Urothelium cell line (cell line): ENCODE measurements at regions not wholly inside any gene's neighbourhood (a gene's known extent, or its start where the extent isn't known, plus 50 kb on each side); places are given as distances from the start of the nearest gene placed in this dataset.

ENCODE experiments used
- DNase-seq: peaks from one replicate; pipeline ENCODE4 v3.0.0; 2011; ENCODE audit warnings: low spot score, mixed read lengths
- FAIRE-seq: peaks from 2 replicates; lab custom pipeline; 2011; peaks lifted over from hg19 to GRCh38; lab: Jason Lieb, UNC

DNA sequence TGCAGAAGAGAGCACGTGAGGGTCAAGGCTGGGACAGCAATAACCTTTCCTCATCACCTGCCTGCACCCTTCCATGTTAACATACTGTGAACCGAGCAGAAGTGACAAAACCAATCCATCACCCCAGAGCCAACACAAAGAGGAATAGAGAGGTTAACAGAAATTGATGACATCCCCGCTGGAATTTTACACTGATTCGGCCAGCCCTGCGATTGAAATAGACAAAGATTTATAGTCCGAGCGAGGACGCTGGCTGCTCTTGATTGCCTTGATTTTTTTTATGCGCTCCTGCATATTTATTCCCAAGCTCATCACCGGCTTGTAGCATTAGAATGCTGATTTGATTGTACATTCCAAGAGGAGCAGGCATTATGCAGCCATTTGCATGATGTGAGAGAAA is 729.7 kb downstream of the BCL11B start:
- DNase-seq = no peak
- no peak for FAIRE-seq

DNA sequence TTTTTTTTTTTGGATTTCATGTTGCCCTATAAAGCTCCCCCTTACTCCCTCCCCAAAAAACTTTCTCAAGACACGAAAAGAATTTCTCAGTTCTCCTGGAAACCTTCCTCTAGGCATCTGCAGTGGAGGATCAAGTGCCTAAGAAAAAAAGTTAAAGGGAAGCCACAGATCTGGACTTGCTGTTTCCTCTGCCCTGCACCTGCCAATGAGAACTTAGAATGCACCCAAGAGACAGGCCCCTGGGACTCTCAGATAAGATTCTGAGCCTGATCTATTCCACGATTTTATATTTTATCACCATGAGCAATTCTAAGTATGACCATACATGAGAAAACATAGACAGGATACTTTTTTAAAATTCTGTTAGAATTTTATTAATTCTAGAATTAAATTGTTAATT is 728.9 kb downstream of the BCL11B start:
- DNase-seq (no peak), FAIRE-seq (no peak)

DNA sequence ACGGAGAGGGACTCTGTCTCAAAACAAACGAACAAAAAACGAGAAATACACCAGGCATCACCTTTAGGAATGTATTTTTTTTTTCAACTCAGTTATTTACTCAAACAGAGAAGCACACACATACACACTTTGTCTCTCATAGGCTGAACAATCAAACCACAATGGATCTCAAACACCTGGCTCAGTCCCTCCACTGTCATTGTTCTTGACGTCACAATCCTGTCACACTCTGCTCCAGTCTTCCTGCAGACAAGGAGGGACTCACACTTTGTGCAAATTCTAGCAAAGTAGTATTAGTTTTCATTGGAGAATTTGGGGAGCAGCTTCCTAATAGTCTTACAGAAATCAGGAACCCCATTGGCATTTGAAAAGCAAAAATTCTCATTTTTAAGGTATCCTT is 727.8 kb downstream of the BCL11B start:
- FAIRE-seq = no peak
- no peak for DNase-seq

DNA sequence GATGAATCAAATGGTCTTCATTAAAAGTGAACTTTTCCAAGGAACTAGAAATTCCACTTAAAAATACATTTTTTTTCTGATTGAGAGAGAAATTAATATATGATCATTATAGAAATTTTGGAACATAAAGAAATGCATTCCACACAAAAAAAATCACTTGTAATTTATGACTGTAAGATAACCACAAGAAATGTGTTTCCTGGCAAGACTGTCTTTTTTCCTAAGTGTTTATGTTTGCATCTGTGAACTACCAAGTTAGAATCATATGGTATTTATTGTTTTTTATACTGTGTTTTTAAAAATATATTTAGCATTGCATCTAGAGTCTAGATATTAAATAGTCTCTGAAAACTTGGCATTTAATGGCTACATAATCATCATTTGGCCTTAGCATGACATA is 726.8 kb downstream of the BCL11B start:
- no peak for FAIRE-seq
- DNase-seq = no peak

DNA sequence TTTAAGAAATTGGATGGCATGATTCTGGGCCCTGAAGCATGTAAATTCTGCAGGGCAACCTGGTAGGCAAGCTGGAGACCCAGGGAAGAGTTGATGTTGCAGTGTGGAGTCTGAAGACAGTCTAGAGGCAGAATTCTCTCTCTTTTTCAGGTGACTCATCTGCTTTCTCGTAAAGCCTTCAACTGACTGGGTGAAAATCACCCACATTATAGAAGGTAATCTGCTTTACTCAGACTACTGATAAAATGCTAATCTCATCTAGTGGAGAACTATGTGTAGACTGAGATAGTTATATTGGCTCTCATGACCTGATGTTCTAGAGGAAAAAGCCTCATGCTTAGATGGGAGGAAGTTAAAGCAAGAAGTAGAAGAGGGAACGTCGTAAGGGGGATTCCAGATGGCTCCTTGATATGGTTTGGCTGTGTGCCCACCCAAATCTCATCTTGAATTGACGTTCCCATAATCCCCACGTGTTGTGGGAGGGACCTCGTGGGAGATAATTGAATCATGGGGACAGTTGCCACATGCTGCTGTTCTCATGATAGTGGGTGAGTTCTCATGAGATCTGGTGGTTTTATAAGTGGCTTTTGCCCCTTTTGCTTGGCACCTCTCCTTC is 723.8 kb downstream of the BCL11B start:
- FAIRE-seq (no peak), DNase-seq (no peak)

DNA sequence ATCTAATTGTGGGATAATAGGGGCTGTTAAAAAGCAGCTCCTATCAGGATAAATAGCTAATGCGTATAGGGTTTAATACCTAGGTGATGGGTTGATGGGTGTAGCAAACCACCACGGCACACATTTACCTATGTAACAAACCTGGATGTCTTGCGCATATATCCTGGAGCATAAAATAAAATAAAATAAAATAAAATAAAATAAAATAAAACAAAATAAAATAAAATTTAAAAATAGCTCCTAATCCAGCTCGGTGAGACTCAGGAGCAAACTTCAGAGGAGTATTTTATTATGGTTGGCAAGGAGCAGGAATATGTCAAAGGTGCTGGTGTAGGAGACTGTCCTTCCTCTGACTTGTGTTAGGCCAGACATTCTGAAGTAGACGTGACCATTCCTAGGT is 721.0 kb downstream of the BCL11B start:
- FAIRE-seq (no peak), DNase-seq (no peak)

DNA sequence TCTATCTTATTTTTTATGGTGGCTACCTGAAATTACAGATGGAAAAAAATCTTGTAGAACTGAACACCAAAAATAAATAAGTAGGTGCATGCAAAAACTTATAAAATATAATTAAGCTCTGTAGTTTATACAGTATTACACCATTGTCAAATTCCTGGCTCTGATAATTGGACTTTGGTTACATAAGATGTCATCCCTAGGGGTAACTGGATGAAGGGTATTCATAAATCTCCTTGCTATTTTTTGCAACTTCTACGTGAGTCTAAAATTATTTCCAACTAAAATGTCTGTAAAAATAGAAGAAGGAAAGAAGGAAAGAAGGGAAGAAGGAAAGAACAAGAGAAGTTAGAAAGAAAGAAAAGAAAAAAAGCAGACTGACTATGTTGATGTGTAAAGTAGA is 716.6 kb downstream of the BCL11B start:
- no peak for FAIRE-seq

DNA sequence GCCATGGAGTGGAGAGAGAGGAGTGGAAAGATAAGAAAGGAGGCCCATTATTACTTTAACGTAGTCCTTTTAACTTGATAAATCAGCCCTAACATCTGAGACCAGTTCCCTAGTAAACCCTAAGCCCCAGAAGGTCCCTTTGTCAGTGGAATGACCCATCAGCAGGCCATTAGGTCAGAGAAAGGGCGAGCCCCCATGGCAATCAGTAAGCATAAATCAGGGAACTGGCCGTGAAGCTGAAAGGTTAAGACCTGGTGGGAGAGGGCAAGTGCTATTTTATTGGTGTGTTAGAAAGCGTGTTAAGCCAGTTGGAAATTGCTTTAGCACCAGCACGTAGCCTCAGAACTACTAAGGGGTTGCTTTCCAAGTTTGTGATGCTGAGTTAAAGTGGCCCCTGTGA is 708.0 kb downstream of the BCL11B start:
- DNase-seq (no peak), FAIRE-seq (no peak)

More for the DNA sequence above, 716.6 kb downstream of the BCL11B start:
- no peak for DNase-seq

DNA sequence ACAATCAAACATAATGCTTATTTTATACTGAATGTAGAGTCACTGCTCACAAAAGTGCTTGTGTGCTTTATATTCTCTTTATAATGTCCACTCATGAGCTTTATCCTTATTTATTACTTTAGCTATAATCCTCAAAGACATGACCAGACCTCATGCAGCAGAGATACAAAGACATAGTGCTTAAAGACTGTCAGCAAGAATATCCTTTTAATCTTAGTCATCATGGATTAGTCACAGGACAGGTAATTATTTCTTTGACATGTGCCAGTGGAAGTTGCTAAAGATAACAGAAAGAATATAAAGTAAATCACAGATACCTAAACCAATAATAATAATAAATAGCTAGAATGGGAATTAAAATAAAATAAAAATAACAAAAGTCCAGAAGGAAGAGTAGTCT is 707.5 kb downstream of the BCL11B start:
- DNase-seq (no peak), FAIRE-seq (no peak)

DNA sequence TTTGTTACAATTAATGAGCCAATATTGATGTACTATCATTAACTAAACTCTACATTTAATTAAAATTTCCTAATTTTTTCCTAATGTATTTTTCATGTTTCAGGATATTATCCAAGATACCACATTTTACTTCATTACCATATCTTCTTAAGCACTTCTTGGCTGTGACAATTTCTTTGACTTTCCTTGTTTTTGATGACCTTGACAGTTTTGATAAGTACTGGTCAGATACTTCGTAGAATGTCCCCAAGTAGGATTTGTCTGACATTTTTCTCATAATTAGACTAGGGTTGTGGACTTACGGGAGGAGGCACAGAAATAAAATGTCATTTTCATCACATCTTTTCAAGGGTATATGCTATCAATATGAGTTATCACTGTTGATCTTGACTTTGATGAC is 700.9 kb downstream of the BCL11B start:
- no peak for FAIRE-seq
- no peak for DNase-seq

DNA sequence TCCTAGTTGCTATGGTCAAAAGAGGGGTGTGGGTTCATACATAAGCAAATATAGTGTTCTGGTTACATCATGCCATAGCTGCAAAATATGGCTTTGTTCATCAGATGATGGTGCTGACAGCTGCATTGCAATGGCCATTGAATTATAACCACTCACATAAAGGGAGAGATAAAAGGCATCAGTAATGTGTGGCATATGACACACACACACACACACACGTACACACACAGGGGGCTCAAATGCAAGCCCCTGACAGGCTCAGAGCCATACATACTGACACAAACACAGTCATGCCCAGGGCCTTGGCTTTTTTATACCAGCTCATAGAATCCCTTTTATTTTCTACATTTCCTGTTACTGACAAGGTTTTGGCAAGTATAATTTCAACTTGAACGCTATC is 698.9 kb downstream of the BCL11B start:
- DNase-seq (no peak), FAIRE-seq (no peak)

DNA sequence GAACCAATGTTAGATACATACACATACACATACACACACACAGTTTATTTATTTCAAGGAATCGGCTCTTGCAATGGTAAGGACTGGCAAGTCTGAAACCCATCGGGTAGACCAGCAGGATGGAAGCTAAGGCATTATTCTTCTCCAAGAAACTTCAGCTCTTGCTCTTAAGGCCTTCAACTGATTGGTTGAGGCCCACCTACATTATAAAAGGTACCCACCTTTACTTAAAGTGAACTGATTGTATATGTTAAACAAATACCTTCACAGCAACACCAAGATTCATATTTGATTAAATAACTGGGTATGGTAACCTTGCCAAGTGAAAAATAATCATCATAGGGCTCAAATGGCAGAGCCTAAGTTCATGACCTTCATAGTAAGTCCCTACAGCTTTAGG is 695.5 kb downstream of the BCL11B start:
- DNase-seq = no peak
- FAIRE-seq = no peak

DNA sequence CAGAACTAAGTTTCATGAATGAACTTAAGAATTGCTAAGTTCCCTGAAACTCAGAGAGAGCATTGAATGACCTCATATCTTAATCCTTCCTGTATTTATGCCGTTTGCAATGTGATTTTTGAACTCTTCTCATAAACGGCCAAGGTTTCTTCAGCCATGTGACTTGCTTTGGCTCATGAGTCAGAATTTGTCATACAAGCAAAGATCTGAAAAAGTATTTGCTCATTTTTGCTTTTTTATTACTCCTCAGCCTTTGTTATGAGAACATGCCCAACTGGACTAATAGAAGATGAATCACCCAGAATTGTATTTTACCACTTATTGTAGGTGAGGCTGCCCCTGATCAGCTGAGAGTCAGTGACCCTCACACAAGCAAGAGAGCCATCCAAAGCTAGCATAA is 693.8 kb downstream of the BCL11B start:
- FAIRE-seq (no peak), DNase-seq (peak; percentile 17)

DNA sequence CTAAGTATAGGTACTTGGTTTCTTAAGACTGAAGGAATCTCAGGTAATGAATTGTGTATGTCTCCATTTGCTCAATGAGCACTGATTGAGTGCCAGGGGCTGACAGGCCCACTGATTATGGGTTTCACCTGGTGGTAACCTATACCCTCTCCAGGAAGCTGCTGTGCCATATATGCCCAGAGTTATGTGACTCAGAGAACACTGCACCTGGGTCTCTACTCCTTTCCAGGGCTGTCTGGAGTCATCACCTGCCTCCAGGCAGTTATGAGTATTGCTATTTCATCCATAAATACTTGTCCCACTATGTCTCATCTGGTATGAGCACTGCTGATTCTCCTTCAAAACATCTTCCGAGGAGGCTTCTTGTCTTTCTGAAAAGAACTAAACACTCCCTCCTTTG is 692.9 kb downstream of the BCL11B start:
- FAIRE-seq (no peak), DNase-seq (no peak)

DNA sequence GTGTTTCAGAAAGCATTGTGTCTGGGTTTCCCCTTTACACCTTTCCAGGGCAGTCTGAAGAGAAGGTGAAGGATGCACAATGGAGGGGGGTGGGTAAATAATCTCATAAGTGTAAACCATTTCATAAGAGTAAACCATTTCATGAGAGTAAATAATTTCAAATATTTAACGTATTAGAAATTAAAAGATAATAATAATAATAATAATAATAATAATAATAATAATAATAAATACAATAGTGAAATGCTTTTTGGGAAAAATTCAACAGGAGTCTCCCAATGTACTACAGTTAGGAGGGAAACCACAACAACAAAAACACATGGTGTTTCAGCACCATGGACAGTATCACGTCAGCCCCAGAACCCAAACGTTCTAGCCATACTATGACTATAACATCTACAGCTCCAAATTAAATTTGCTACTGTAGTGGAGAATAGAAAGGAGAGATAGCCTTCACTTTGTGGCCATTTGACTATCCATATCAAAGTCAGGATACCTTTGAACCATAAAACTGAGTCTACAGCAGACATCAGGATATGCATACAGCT is 691.8 kb downstream of the BCL11B start:
- FAIRE-seq = no peak
- peak; percentile 17 for DNase-seq

DNA sequence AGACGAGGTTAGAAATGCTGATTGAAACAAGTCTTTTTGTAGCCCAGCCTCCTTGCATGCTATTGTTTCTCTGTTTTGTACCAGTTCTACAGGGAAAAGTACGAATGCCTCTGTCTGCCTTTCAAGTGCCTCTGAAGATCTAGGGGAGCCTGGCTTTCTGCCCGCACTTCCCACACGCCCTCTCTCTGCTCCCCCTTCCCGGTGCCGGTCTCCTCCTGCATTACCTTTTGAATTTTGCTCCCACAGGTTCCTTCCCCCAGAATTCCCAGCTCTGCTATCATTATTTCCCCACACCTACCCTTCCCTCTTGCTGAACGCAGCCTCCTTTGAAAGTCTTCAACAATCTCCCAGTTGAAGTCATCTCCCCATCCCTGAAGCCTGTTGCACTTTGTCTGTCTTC is 689.7 kb downstream of the BCL11B start:
- no peak for FAIRE-seq

DNA sequence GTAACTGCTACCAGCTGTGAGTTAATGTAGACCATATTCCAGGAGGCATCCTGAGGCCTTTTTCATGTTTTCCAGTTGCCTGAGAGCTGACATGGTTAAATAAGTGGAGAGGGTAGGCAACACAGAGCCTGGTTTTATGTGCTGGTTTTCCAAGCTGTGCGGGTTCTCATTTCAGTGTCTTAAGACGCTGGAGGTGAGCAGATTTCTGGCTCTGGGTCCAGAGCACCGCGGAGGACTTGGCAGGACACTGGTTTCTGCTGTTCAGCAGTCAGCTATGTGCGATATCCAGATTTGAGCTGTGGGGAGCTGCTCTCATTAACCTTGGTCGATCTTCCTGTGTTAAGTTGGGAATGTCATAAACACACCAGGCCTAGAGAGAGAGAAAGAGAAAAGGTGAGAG is 680.8 kb downstream of the BCL11B start:
- FAIRE-seq (no peak), DNase-seq (no peak)

More for the DNA sequence above, 689.7 kb downstream of the BCL11B start:
- DNase-seq = no peak

DNA sequence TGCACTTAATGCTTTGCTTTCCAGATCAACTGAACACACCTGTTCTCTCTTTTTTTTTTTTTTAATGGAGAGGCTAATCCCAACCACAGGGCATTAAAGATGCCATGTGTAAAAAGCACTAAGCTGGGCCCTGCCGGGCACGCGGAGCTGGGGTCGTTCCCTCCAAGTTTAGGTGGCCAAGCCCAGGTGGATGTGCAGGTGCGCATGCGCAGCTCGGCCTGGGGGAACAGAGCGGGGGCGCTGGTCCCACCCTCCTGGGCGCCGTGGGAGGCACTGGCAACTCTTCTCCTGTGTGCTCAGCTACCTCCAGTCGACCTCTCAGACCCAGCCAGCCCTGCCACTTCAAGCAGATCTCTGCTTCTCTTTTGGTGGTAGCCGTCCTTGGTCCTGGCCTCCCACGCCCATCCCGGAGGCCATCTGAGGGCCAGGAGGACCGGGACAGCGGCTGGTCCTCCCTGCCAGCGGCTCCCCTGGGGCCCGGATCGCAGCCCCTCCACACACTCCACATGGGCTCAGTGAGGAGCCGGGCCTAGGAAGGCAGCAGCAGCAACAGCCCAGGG is 679.3 kb downstream of the BCL11B start:
- no peak for FAIRE-seq

DNA sequence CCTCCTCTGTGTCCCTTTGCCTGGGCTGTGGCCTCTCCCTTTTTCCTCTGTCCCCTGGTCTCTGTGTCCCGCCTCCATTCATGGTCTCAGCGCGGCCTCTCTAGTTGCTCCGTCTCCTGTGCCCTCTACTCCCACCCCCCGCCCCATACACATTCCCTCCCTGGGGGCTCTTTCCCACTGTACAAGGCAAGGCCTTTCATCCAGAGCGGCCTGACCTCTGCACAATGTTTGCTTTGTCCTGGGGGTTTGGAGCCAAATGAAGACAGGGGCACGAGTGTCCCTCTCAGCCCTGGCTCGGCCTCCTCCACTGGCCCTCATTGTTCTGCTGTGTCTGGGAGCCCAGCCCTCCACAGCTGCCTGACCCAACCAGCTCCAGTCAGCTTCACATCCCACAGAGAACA is 678.6 kb downstream of the BCL11B start:
- FAIRE-seq (no peak), DNase-seq (no peak)

More for the DNA sequence above, 679.3 kb downstream of the BCL11B start:
- no peak for DNase-seq

DNA sequence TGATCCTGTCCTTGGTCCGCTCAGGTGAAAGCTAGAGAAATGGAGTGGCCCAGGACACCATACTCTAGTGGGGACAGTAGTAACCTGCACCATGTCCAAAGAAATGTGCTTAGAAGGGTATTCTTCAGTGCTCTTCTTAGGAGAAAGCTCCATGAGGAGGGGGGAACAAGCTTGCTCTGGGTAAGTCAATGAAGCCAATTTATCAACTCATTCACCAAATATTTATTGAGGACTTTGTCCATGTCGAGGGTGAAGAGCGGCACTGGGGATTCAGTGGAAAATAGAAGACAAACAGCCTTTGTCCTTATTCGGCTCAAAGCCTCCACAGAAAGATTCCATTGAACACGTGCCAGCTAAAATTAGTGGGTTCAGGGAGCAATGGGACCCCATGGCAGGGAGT is 677.8 kb downstream of the BCL11B start:
- DNase-seq (no peak), FAIRE-seq (no peak)

DNA sequence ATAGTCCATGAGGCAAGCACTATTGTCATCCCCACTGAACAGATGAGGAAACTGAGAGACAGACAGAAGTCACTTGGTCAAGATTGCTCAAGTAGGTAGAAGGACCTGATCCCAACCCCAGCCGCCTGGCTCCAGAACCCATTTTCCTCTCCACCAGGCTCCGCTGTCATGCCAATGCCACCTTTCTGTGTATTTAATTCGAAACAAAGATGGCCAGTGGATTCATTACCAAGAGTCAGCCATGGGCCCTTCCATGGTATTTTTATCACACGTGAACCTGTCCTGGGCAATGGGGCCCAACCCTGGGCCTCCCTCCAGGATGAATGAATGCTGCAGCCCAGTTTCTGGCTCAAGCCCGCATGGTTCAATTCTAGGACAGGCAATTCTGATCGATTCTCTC is 673.4 kb downstream of the BCL11B start:
- FAIRE-seq (no peak), DNase-seq (no peak)

DNA sequence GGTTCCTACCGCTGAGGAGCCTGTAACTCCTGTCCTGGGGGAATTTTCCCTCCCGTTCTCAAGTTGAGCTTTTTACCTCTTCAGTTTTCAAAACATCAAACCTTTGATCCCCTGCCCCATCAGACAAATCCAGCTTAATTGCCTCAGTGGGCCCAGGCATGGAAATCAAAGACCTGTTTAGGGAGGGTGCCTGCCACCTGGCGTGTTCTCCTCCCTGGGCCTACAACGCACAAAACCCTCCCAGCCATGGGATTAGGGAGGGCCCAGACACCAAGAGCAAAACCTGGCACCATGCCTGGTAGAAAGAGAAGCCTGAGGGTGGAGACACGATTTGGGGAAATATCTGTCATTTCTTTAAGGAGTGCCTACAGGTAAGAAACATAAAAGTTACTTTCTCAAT is 672.9 kb downstream of the BCL11B start:
- FAIRE-seq = no peak

DNA sequence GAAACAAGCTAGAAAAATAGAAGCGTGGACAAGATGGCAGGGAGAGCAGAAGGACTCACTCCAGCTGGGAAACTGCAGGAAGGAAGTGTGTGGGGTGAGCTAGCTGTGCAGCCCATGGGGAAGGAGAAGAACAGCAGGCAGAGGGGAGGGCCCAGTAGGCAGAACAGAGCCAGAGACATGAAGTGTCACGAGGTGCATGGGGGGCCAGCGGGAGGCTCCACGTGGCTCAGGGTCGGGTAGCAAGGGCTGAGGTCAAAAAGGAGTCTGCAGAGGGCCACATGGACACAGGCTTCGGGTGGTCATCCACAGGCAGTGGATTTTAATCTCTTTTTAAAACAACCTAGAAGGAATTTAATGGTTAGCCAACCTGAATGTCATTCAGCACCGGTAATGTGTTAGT is 669.0 kb downstream of the BCL11B start:
- DNase-seq (peak; percentile 4), FAIRE-seq (no peak)

More for the DNA sequence above, 672.9 kb downstream of the BCL11B start:
- no peak for DNase-seq
